ENCODE measurements at regions not wholly inside any gene's neighbourhood (a gene's known extent, or its start where the extent isn't known, plus 50 kb on each side); places are given as distances from the start of the nearest gene placed in this dataset.
"Not testable (repeated sequence)": the region's sequence is repeated elsewhere in the genome, so short reads cannot be mapped to it uniquely, and the experiment has no call there.

DNA sequence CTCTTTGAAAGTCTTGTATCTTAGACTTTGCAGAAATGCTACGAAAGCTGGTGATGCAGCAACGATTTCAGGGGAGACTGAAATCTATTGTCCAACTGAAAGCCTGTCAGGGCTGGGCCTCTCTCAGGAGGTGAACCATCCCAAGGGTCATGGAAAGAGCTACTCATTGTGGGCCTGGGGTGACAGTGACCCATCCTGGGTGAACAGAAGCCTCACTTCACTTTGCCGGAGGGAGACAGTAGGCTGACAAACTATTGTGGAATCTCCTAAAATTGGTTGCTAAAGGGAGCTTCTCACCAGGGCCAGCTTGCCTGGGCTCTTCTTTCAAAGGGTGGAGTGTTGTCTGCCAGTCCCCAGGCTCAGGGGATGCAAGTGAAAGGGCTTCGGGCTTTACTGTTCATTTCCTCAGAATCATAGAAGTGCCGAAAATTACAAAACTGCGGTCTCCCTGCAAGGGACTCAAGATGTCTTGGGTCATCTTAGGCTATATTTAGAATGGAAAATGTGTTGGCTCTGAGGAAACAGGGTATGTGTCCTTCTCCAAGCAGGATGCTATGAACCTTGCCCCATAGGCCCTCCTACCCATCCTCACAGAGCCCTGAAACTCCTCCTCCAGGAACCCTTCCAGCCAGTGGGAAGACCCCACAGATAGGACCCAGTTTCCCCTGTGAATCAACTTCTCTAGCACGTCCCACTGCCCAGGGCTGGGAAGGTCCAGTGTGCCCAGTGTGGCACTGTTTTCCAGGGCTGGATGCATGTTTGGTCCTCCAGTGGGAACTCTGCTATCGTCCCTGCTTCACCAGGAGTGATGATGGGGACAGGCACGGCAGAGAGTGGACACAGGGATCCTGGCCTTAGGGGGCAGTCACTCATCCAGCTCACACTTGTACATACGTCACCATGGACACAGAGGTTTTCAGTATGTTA lies 173.4 kb upstream of the PLGLB2 start:
- not testable (repeated sequence) for DNase-seq (ENCODE audit: low read depth)

GRCh38 chr2:87575138-87575537 lies 172.7 kb upstream of the PLGLB2 start:
- not testable (repeated sequence) for DNase-seq (ENCODE audit: low read depth)

- not testable (repeated sequence) for DNase-seq (ENCODE audit: low read depth)
Observed at GRCh38 chr2:87577358-87577757, 170.5 kb upstream of the PLGLB2 start.

DNA sequence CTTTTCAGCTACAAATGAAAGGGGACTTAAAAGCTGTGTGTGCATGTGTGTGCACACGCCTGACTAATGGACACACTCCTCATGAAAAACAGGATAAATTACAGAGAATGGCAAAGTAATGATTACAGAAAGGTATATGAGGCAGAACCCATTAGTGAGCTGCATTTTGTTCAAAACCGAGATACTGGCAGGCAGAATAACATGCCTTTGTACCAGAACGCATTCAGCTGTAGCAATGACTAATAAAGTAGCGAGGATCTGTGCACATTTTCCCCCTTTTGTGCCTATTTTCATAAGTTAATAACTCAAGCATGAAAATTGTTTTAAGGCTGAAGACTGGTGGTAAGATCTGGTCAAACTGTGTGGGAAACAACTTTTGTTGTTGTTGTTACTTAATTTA lies 165.7 kb upstream of the PLGLB2 start:
- not testable (repeated sequence) for DNase-seq (ENCODE audit: low read depth)

GRCh38 chr2:87582579-87582978 lies 165.3 kb upstream of the PLGLB2 start:
- DNase-seq (ENCODE audit: low read depth): not testable (repeated sequence)

DNA sequence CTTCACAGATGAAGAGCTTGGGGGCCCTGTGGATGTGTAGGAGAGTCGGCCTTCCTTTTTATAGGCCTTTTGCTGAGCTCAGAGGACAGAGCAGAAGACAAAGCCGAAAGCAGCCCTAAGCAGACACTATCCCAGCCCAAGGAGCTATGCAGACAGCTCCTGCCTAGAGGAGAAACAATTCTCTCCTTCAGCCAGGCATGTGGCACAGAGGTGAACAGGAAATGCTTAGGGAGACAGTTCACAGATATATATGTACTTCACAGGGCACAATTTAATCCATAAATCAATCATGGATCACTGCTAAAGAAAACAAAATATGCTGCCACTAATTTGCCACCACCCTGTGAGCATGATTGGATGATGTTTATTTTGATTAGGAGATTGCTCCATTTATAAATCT lies 164.5 kb upstream of the PLGLB2 start:
- DNase-seq (ENCODE audit: low read depth): not testable (repeated sequence)

DNA sequence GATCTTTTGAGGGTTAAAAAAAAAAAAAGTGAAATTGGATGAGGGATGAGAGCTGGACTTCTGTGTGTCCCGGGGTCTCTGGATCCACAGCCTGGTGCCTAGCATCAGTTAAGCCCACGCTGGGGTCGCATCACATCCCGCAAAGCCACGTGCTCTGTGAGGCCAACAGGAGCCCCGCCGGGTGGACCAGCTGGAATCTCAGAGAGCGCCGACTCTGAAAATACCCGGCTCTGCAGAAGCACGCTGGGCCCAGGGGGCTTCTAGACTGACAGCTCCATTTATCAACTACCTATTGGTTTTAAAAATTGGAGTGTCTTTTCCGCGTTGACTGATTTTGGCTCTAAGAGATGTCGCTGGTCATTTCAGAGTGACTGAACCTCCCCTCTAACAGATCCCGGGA lies 164.1 kb upstream of the PLGLB2 start:
- DNase-seq (ENCODE audit: low read depth): not testable (repeated sequence)

GRCh38 chr2:87584268-87584906 lies 163.5 kb upstream of the PLGLB2 start:
- not testable (repeated sequence) for DNase-seq (ENCODE audit: low read depth)

- DNase-seq (ENCODE audit: low read depth): not testable (repeated sequence)
Observed at GRCh38 chr2:87587934-87588333, 160.0 kb upstream of the PLGLB2 start.

- DNase-seq (ENCODE audit: low read depth): not testable (repeated sequence)
Observed at GRCh38 chr2:87592974-87593373, 154.9 kb upstream of the PLGLB2 start.

- not testable (repeated sequence) for DNase-seq (ENCODE audit: low read depth)
Observed at GRCh38 chr2:87593784-87594610, 153.9 kb upstream of the PLGLB2 start.

DNA sequence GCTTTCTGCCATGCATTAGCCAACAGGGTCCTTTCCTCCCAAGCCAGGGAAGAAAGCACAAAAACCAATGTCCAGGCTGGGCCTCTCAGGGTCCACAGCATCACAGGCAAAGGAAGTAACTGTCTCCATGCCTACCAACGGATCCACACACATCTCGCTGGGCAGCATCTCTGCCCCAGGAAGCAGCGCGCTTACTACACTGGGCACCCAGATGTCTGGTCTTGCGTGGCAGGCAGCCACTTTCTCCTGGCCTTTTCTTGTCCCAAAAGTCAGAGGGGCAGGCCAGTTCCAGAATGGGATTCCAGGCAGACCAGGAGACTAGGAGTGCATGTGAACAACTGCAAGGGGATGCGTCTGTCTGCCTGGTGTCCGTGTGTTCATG lies 153.3 kb upstream of the PLGLB2 start:
- not testable (repeated sequence) for DNase-seq (ENCODE audit: low read depth)

GRCh38 chr2:87595017-87595416 lies 152.9 kb upstream of the PLGLB2 start:
- DNase-seq (ENCODE audit: low read depth): not testable (repeated sequence)

GRCh38 chr2:87600961-87601360 lies 146.9 kb upstream of the PLGLB2 start:
- not testable (repeated sequence) for DNase-seq (ENCODE audit: low read depth)

DNA sequence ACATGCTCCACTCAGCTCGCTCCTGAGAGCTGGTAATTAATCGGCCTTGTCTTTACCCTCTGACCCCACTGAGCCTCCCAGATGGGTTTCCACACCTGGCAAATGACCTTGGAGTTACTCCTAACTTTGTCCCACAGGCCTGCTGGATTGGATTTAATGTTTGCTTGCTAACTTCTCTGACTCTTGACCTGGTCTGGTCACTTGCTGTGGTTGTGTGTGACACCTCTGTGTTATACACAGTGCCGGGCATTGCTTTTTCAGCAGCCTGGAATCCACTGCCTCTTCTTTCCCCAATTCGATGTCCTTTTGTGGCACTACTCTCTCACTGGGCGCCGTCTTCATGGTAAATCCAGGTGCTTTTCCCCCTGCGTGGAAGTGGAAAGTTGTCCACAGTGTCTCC lies 145.8 kb upstream of the PLGLB2 start:
- DNase-seq (ENCODE audit: low read depth): not testable (repeated sequence)

DNA sequence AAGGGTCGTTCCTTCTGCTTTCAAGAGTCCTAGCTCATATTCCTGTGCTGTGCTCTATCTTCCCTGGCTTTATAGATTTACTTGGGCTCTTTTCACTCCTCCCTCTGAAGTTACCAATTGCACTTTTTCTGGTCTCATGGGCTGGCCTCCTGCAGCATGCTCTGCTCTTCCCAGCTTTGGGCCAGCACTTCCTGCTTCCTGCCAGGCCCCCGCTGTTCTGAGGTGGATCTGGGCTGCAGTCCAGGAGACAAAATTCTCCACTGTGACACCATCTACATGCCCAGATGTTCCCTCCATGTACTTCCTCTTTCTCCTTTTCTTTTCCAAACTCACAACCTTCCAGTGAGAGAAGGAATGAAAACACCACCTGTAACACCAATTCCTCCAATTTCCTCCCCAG lies 145.2 kb upstream of the PLGLB2 start:
- not testable (repeated sequence) for DNase-seq (ENCODE audit: low read depth)

DNA sequence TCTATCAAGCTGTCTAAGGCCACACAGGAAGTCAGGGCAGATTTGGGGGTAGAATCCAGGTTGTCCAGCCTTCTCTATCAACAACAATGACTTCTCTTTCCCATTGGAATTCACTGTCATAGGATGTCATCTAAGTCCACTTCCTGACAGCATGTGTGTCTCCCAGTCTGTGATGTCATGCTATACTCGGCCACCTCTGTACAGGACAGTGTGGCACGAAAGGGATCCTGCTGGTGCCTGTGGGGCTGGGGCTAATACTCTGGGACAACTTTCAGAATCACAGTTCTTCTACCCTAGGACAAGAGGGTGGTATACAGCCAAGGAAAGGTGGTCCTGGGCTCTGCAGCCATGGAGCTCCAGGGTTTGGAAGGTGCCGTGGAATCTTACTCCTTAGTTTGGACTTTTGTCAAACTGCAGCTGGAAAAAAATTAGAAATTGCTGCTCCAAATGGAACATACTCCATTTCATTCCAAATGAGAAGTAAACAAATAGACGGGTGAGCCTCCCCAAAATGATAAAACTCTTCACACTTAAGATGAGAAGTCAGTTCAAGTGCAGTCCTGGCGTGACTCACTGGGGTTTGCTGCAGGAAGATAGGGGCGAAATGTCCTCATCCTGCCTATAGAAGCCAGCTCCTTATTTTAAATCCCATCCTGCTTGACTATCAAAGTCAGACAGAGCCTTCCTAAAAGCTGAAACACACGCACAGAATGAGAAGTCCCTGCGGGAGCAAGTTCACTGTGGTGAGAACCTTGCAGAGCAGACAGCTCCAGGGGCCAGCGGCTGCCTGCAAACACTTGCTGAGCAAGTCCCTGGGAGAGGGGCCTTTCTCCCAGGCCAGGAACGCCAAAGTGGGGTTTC lies 144.2 kb upstream of the PLGLB2 start:
- DNase-seq (ENCODE audit: low read depth): not testable (repeated sequence)

DNA sequence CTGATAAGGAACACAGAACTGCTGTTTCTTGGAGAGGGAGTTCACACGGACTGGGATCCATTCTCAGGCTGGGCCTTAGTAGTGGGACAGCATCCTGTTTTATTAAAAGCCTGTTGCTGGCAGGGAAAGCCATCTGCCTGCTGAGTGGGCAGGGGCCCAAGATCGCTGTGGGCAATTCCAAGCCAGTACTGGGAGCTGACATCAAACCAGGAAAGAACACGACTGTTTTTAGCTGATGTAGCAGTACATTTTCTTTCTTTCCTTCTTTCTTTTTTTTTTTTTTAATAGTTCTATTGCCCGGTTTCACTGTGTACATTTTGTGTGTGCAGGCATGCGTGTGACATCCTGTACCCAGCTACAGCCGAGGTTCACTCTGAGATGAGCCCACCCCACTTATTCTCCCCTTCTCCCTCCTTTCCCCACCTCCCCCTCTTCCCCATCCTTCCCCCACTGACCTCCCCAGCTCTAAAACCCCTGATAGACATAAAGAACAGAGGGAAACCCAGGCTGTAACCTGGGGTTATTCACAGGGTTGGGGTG lies 143.5 kb upstream of the PLGLB2 start:
- DNase-seq (ENCODE audit: low read depth): not testable (repeated sequence)

DNA sequence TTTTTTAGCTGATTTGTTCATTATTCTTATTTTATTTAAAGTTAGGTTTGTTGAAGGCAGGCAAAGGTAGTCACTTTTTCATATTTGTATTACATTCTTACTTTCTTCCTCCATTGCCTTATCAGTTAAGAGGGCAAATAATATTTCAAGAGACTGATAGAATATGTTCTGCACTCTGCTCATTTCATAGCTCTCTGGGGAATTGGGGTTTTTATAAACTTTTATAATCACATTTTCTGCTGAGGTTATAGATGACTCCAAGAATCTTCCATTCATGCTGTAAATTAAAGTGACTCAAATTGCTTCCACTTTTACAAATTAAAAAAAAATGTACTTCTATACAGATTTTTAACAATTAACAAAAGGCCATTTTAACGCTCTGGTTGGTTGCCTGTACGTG lies 142.9 kb upstream of the PLGLB2 start:
- DNase-seq (ENCODE audit: low read depth): not testable (repeated sequence)

DNA sequence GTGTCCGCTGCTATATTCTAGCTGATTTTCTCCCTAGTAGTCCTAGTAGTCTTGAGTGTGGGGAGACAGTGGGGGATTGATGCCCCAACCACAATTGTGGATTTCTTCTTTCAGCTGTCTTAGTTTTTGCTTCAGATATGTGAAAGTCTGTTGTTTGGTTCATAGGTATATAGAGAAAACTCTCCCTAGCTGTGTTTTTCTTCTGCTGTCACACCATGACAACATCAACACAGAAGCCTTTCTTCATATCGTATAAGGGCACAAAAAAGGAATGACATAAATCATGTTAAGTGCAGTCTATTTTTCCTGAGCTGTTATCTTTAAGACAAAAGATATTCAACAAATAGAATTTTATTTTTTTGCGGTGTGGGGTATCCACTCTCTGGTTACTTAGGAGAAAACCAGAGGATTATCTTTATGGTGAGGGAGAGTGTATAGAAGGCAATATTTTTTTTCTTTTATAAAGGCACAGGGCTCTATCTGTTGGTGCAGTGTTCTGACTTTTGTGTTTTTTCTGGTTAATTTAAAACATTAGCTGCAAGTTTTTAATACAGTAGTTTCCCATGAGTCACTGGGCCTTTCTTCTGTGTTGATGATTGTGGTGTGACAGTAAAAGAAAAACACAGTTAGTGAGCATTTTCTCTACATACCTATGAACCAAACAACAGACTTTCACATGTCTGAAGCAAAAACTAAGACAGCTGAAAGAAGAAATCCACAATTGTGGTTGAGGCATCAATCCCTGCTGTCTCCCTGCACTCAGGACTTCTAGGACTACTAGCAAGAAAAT lies 139.3 kb upstream of the PLGLB2 start:
- DNase-seq (ENCODE audit: low read depth): not testable (repeated sequence)

Measured in stimulated activated CD4-positive, alpha-beta T cell treated with anti-CD3 and anti-CD28 coated beads, Interleukin-2, amount 100 ng/mL, for 4 hours (primary cell).